NCI-H82 treated with DMSO at 0.1 percent for 48 hours (cell line): ENCODE measurements at regions not wholly inside any gene's neighbourhood (a gene's known extent, or its start where the extent isn't known, plus 50 kb on each side); places are given as distances from the start of the nearest gene placed in this dataset.
A peak's percentile ranks its signal among the peaks of the same experiment; 100 is the strongest.
"Not testable (repeated sequence)": the region's sequence is repeated elsewhere in the genome, so short reads cannot be mapped to it uniquely, and the experiment has no call there.

ENCODE experiments used
- DNase-seq: peaks from one replicate; lab custom pipeline; 2025; ENCODE audit not compliant: unreplicated experiment; lab: John Stamatoyannopoulos, UW

DNA sequence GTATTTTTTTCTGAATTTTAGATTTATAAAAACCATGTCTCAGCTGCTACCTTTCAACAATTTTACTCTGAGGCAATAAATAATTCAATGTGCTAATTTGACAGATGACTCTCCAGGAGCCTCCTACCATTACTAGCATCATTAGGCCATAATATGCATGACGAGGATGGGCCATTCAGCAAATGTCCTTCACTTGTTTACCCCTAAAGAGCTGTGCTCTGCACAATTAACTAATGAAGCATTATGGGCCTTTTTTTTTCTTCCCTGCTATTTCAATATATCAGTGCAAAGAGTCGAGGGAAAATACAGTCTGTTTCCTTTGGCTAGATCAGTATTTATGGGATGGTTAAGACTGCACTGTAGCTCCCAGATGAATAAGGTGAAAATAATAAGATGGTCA lies 627.2 kb downstream of the ISL1 start:
- DNase-seq: no peak

DNA sequence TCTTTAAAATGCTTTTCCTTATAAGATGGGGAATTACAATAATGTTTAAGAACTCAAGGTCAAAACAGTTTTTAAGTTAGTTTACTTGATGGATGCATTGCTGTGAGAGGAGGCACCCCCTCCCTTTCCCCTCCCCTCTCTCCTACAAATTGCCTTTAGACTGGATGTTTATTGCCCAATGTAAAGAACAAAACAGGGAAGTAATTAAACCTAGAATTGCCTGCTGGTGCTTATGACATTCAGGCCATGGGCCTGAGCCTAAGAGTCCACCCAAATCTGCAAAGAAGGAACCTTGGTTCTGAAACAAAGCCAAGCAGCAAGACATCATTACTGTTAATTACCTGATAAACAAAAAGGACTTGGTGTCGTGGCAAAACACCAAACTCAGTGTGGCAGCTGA lies 630.3 kb downstream of the ISL1 start:
- no peak for DNase-seq

DNA sequence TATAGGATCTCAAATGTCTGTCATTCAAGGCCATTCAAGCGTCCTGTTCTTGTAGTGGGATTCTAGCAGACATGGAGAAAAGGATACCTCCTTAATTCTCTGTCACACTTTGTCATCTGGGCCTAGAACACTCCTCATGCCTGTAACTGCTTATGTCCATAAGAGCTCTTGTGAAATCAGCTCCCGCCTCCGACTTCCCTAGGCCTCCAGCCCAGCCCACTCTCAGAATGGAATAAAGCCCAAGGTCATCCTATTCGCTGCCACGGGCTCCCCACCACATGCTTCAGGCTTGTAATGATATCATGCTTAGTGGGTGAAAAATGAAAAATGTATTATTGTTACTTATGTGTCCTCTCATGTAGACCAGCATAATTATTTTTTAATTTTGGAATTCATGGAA lies 632.5 kb downstream of the ISL1 start:
- no peak for DNase-seq

DNA sequence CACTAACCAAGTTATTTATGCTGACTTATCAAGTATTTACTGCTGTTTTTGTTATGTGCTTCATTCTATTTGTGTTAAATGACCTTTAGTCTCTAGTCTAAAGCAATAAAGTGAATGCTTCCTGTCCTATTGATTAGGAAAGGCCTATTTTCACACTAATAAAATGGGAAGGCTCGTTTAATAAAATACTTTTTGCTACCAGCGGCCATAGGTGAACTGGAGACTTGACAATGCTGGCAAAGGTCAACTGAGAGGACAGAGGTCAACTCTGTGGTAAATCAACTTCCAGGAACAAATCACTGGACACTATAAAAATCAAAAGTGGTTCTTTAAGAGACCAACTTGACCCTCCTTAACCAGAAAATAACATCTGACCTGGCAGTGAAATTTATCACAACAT lies 634.3 kb downstream of the ISL1 start:
- no peak for DNase-seq

DNA sequence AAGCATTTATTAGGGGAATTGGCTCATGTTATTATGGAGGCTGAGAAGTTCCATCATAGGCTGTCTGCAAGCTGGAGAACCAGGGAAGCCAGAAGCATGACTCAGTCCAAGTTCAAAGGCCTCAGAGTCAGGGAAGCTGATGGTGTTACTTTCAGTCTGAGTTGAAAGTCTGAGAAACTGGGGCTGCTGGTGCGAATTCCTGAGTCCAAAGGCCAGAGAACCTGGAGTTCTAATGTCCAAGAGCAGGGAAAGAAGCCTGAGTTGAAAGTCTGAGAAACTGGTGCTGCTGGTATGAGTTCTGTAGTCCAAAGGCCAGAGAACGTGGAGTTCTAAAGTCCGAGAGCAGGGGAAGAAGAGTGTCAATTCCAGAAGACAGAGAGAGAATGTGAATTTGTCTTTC lies 641.1 kb downstream of the ISL1 start:
- no peak for DNase-seq

DNA sequence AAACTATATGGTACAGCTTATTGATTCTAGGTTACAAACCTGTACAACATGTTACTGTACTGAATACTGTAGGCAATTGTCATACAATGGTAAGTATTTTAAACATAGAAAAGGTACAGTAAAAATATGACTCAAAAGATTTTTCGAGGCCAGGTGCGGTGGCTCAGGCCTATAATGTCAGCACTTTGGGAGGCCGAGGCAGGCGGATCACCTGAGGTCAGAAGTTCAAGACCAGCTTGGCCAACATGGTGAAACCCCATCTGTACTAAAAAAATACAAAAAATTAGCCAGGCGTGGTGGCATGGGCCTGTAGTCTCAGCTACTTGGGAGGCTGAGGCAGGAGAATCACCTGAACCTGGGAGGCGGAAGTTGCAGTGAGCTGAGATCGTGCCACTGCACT lies 646.6 kb downstream of the ISL1 start:
- not testable (repeated sequence) for DNase-seq

DNA sequence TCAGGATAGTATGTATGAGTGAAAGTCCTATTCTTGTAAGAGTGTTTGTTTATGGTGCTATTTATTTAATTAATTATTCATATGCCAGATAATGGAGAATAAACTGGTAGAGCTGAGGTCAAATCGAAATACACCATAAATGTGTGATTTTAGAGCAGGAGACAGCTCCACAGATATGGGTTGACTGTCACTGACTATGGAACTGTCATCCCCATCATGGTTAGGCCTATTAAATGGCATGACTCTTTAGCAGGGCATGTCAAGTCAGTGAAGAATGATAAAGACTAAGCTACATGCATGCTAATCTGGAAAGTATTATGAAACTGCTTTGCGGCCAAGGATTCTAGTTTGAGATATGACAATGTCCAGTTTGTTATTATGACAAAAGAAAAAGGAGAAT lies 658.6 kb downstream of the ISL1 start:
- no peak for DNase-seq

DNA sequence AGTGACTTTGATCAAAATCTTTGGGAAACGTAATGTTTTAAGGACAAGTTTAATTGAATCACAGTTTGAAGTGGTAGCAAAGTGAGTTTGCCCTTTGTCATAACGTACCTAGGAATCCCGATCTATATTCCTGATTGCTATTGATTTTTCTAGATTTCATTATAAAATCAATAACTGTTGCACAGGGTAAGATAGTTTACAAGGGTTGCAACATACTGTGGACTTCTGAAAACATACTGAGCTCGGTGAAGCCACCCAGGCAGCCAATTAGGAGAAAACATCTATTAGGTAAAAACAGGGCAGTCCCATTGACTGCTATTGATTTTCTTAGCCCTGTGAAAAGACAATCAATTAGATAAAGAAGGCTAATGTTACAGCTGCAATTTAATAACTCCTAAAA lies 659.9 kb downstream of the ISL1 start:
- no peak for DNase-seq

DNA sequence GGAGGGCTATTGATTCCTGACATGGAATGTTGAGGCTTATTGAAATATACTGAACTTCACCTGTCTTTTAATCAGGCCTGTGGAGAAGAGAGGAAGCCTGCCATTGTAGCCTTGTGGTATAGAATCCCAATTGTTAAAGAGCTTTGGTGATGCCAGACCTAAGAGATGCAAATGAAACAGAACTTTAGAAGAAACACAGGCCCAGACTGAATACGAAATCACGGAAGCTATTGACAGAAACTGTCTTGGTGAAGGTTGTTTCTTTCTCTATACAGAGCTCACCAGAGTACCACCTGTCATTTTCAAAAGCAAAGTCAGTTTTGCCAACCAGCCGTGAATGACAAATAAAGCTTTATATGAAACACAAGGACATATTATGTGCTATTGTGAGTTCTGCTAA lies 660.3 kb downstream of the ISL1 start:
- DNase-seq: no peak

DNA sequence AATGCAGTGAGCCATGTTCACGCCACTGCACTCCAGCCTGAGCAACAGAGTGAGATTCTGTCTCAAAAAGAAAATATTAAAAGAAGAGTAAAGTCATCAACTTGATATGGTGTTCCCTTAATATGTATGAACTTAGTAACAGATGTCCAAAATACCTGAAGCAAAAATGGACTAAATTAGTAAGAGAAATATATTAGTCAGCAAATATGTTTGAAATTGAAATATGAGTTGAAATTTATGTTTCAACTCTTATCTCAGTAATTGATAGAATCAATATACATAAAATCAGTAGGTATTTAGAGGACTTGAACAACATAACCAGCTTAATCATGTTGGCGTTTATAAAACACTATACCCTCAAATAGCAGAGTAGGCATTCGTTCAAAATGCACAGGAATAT lies 668.5 kb downstream of the ISL1 start:
- no peak for DNase-seq

DNA sequence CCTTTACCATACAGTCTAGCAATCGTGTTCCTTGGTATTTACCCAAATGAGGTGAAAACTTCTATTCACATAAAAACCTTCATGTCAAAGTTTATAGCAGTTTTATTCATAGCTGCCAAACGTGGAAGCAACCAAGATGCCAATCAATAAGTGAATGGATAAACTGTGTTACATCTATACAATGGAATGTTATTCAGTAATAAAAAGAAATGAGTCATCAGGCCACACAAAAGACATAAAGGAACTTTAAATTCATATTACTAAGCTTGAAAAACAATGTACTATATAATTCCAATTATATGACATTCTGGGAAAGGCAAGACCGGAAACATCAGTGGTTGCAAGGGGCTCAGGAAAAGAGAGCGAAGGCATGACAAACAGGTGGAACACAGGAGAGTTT lies 679.9 kb downstream of the ISL1 start:
- no peak for DNase-seq

DNA sequence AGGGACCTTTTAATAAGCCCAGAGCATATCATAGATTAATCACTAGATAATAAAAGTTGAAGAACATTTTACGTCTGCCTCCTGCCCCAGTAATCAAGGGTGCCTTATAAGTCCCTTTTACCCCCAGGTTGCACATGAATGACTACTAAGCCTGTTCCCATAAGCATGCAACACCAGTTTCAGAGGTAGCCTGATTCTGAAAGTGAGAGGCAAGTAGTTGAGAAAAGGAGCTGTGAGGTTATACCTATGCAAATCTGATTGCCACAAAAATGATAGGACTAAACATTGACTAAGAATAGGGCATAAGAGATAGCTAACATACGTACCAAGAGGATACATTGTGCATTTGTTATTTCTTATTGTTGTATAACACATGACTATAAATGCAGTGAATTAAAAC lies 681.9 kb downstream of the ISL1 start:
- no peak for DNase-seq

DNA sequence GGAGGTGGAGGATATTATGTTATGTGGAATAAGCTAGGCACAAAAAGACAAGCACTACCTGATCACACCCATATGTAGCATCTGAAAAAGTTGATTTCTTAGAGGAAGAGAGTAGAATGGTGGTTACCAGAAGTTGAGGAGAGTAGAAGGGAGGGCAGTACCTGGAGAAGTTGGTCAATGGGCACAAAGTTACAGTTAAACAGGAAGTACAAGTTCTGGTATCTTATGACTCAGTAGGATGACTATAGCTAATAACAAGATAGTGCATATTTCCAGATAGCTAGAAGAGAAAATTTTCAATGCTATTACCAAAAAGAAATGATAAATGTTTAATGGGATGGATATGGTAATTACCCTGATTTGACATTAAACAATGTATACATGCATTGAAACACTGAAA lies 686.7 kb downstream of the ISL1 start:
- no peak for DNase-seq

DNA sequence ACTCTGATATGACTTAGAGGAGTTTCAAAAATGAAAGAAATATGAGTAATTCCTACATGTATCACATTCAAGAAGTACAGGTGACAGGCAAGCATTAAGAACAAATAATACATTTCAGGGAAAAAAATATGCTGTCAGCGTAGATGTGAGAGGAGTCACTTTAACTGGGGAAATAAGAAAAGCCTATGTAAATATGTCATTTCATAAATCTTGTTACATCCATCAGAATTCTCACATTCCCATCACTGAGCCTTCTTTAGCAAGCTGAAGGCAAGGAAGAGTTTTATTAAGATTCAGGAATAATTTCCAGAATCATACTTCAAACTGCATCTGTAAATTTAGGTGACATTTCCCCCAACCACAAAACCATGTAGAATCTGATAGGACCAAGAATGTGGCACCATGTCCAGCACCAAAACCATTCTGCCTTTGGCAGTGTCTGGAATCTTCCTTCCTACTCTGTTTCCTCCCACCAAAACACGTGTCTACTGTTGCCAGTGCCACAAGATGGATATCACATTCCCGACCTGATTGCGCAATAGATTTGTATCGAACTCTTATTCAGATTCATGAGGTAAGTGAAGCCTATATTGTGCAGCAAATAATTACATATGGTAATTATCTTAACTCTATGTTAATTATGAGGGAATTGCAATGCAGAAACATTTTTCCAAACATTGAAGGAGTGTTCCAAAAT lies 690.9 kb downstream of the ISL1 start:
- DNase-seq: no peak

DNA sequence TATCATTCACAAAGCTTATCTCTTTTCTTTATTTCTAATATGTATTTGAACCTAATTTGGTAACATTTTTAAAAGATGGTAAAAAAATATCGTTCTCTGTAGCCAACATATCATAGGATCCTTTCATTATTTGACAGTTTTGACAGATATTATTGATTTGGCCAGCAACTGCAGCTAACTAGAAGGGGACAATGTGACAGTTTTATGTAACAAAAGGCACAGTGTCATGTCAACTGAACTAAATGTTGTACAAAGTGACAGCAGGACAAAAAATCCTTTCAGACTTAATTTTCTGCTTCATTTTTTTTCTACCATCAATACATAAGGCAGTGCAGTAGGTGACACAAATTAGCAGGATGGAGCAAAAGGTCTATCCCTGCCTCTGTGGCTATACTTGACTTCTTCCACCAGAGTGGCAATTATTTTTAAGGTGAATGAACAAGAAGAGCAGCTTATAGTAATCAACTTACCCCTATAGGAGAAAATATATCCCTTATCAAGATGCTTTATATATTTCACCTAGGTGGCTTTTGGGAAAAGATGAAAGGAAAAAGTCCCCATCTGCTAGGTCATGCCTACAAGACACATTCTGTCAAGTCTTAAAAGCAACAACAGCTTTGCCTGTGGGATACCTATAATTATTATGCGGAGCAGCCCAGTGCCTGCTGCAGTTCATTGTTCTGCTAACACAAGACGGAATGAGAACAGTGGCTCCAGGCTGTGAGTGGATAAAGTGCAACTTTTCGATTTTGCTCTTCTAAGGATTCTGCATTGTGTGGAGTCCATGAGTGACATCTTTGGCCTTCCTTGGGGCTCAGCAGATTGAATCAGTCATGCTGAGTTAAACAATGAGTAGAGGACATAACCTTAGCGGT lies 694.9 kb downstream of the ISL1 start:
- no peak for DNase-seq

DNA sequence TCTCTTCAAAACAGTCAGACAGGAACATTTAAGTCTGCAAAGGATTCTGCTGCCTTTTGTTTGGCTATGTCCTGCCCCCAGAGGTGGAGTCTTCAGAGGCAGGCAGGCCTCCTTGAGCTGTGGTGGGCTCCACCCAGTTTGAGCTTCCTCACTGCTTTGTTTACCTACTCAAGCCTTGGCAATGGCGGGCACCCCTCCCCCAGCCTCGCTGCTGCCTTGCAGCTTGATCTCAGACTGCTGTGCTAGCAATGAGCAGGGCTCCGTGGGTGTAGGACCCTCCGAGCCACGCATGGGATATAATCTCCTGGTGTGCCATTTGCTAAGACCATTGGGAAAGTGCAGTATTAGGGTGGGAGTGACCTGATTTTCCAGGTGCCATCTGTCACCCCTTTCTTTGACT lies 685.4 kb upstream of the ITGA1 start:
- not testable (repeated sequence) for DNase-seq

DNA sequence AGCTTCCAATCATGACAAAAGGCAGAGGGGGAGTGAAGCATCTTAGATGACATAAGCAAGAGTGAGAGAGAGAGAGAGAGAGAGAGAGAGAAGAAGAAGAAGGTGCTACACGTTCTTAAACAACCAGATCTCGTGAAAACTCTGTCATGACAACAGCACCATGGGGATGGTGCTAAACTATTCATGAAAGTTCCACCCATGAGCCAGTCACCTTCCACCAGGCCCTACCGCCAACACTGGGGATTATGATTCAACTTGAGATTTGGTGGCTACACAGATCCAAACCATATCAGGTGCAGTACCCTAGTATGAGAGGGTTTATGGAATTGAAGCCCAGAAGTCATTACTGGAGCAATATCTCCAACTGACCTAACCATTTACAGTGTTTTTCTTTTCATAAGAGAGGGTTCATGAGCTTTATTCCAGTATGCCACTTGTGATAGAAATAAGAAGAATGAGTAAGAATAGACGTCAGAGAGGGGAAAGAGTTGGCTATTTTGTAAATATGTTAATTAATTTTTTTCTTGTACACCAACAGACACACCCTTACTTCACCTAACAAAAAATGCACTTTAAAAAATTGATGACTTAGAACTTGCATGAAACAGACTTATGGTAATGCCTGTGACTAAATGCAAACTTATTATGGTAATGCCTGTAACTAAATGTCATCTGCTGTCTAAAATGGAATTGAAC lies 680.4 kb upstream of the ITGA1 start:
- DNase-seq: no peak

DNA sequence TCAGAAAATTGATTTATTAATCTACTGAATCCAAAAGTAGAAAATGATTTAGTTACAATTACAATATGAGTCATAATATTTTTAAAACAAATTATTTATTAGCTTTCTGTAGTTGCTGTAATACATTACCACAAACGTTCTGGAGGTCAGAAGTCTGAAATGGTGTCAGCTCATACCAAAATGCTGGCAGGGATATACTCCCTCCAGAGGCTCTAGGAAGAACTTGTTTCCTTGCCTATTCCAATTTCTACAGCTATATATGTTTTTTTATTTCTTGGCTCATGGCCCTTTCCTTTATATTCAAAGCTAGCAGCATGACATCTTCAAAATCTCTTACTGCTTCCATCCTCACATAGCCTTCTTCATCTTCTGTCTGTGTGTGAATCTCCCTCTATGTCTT lies 667.9 kb upstream of the ITGA1 start:
- DNase-seq: no peak

DNA sequence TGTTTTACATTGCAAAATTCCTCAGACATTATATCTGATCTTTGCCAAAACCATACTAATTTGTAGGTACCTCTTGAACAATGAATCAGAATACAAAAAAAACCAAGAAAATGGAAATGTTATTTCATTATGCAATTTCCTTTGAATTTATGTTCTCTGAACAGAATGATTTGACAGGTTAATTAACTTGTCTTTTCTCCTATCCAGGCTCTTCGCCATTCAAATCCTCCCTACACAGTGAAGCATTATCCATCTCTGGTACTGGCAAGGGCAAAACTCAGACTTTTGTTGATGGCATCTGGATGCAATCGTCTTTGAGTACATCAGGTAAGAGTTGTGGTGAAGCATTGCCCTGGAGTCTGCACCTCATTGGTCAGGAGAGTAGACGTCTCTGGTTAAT lies 655.7 kb upstream of the ITGA1 start:
- DNase-seq: no peak

DNA sequence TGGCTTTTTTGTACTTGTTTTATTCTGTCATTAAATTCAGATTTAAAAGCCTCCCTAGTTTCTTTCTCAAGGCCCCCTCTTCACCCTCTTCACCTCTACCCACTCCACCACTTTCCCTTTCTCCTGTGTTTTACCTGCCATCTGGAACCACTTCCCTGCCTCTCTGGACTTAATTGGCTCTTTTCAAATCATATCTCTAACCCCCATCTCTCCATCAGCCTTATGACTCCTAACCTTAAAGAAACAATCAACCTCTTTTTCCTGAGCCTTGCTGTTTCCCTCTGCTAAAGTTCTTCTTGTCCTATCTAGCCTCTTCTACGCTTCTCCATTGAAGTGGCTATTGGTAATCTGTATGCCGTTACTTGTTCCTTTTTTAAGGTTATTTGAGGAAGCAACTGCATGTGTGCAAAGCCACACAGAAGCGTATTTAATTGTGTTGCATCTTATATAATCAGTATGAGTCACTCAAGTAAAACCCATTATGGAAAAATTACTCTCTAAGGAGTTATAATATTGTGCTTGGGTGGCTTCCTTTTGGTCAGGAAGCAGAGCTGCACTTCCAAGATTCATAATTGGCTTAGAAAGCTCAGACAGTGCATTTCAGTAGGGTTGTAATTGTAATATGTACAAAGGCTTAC lies 653.6 kb upstream of the ITGA1 start:
- DNase-seq: peak; percentile 21

DNA sequence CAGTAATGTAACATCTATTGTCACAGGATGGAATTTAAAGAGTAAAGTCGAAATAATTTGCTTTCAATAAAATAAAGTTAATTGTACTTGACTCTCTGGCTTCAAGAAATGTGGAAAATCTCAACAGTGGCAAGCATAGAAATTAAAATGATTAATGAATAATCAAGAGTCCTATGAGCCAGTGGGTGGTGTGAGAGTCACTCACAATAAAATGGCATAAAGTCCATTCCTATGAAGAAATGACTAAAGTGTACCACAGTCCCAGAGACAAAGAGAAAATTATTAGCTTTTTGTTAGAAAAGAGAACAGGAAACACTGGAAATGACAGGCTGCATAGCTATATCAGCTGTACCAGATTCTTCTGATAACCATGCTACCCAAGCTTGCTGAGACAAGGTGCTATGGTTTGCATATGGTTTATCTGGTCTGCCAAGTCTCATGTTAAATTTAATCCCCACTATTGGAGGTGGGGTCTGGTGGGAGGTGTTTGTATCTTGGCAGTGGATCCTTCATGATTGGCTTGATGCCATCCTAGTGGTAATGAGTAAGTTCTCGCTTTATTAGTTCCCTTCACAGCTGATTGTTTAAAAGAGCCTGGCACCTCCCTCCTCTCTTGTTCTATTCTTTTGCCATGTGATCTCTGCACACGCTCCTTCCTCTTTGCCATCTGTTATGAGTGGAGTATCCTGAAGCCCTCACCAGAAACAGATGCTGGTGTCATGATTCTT lies 647.7 kb upstream of the ITGA1 start:
- peak; percentile 6 for DNase-seq
